ENCODE measurements at regions not wholly inside any gene's neighbourhood (a gene's known extent, or its start where the extent isn't known, plus 50 kb on each side); places are given as distances from the start of the nearest gene placed in this dataset.

DNA sequence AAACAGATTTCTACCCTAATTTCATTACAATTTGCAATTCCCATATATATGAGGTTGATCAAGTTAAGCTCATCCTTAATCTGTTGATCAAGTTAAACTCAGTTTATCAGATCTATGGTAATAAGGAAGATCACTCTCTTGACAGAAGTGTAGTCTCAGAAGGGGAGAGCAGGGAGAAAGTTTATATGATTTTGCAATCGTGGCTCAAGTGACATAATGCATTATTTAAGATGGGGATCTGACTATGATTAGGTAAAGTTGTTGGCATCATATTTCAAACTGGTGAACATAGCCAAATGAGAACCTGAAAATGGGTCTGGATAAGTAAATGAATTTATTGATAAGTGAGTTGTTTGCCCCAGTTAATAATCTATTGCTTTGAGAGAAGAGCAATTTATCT, 995.3 kb downstream of the OTOL1 start:
- in situ Hi-C loops (cut with HindIII; ENCODE audit: low sequenced_read_pairs): no loop called here

DNA sequence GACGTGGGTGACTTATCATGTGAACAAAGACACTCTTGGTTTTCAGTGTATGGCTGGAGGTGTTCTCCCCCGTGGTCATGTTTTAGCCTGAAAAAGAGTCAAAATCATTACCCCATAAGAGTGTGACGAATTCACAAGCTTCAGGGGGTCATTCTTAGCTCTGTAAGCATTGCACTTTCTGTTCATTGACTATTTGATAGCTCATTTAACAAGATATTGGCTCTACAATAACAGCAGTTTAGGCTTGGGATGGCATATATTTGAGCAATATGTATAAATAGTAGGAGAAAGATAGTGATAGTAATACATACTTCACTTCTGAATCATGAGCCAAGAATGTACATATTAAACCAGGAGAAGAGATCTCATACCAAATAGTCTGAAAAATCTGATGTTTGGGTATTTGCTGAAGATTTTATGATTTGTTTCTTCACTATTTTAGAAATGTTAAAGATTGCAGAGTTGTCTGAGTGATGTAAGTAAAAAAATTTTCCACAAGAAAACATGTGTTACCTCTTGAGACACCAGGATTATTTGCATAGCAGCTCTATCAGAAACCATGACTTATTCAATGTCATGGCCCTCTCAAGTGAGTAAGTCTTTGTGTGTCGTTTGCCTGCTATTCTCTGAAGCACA, 996.0 kb downstream of the OTOL1 start:
- in situ Hi-C loops (cut with HindIII; ENCODE audit: low sequenced_read_pairs): no loop called here

DNA sequence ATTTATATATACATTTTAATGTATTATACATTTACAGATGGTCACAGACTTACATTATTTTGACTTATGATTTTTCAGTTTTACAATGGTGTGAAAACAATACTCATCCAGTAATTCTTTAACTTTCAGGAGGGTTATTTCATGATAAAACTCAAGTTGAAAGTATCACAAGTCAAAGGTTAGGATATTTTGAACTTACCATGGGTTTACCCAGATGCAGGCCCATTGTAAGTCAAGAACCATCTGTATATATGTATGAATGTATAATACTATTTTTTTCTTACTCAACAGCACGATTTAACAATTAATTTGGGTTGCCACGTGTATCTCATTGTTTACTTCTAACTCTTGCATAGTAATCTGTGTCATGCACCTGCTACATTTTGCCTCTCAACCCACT, 1002.0 kb downstream of the OTOL1 start:
- in situ Hi-C loops (cut with HindIII; ENCODE audit: low sequenced_read_pairs): no loop called here

DNA sequence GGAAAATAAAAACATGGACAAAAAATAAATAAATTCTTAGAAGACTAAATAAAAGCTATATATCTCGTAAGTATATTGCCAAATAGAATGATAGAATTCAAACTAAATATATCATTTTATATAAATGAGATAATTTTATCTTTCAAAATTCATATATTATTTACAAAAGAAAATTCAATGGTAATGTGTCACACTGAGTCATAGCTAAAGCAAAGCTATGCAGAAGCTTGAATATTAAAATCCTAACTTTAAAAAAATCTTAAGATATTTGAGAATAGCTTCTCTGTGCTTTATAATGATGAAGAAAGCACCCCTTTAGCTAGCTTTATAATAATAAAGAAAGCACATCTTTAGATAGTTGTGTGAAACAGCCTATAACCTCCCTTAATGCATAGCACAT, 1010.8 kb downstream of the OTOL1 start:
- in situ Hi-C loops (cut with HindIII; ENCODE audit: low sequenced_read_pairs): no loop called here

DNA sequence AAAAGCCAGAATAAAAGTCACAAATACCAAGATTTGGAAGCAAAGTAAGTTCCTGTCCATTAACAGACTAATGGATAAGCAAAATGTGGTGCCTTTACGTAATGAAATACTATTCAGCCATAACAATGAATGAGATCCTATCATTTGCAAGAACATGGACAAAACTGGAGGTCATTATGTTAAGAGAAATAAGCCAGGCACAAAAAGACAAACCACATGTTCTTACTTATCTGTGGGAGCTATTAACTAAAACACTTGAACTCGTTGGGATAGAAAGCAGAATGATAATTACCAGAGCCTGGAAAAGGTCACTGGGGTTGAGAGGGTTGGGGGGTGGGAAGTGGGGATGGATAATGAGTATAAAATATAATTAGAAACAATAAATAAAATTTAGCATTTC, 1015.9 kb downstream of the OTOL1 start:
- in situ Hi-C loops (cut with HindIII; ENCODE audit: low sequenced_read_pairs): no loop called here

DNA sequence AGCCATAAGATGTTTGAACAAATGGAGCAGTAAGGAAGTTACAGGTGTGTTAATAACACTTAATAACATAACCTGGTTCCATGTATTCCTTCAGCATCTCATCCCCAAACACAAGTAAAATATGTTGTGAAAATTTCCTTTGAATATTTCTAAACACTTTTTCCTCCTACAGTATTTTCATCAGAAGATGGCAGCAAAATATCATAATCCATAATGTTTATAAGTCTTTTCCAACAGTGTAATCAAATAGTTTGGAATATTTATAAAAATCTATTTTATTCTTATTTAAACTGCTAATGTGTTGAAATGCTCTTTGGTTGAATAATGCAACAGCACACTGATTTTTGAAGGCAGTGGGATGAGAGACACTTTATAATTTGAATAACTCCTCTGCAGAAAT, 1020.5 kb downstream of the OTOL1 start:
- in situ Hi-C loops (cut with HindIII; ENCODE audit: low sequenced_read_pairs): no loop called here

DNA sequence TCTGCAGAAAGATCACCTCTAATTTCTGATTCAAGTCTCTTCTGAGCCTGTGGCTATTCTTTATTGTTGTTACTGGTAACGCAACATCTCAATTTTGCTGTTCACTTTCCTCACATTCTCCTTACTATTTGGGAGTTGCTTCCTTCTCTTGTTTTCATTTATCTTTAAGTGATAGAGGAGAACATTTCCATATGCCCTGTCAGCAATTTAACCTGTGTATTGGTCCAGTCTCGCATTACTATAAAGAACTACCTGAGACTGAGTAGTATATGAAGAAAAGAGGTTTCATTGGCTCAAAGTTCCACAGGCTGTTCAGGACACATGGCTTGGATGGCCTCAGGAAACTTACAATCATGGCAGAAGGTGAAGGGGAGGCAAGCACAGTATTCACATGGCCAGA, 1025.1 kb downstream of the OTOL1 start:
- in situ Hi-C loops (cut with HindIII; ENCODE audit: low sequenced_read_pairs): no loop called here

DNA sequence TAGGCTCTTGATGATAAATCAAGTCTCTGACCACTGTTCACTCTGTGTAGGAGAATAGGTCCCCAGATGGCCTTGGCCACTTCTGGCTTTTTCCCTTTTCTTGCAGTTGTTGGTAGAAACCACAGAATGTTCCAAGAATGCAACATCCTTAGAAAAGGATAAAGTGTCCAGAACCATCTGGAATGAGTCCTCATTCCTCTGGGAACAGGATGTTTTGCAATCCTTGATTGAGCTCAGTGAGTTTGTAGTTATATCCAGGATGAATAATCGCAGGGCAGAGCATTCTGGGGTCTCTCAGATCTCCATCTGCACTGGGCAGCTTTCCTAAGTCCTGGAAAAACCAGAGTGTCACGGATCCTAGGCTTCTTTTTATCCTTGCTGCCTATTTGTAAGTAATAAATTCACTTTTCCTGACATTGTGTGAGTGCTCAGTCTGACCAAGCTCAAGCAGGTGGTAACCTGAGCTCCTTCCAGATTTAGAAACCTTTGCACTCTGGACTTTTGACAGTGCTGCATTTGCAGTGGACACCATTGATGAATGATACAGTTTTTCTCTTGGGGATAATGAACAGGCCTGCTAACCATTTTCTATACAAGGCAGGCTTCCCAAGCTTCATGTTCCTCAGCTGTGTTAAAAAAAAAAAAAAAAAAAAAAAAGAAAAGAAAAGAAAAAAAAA, 1028.6 kb downstream of the OTOL1 start:
- in situ Hi-C loops (cut with HindIII; ENCODE audit: low sequenced_read_pairs): no loop called here

DNA sequence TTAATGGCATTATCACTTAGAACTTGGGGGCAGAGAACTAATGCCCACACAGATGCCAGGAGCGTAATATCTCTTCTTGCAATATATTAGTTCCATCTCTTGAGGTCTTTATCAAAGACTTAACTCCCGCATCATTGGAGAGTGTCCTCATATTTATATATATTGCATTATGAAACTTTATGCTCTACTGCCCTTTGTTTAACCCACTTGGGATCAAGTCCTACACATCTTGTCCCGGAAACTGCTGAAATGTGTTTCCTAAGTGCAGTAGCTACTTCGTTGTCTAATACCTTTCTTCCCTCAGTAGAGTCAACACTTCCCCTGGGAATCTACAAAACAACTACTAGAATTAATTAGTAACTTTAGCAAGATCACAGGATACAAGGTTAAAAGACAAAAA, 1029.2 kb downstream of the OTOL1 start:
- in situ Hi-C loops (cut with HindIII; ENCODE audit: low sequenced_read_pairs): no loop called here

DNA sequence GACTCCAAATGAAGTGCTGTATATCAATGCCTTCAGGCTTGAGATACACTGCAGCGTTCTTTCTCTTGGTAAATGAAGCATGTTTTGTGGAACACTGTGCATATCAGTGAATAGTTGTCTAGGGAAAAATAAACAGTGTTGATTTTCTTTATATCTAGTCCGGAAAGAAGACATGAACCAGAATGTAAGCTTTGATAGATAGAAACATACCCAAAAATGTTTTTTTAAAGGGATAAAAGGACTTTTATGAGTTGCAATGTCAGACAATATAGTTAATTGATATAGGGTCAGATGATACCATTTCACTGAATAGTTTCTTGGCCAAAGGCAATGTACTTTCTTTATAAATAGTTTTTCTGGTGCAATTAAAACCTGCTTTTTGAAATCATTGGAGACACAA, 1037.8 kb downstream of the OTOL1 start:
- in situ Hi-C loops (cut with HindIII; ENCODE audit: low sequenced_read_pairs): no loop called here

DNA sequence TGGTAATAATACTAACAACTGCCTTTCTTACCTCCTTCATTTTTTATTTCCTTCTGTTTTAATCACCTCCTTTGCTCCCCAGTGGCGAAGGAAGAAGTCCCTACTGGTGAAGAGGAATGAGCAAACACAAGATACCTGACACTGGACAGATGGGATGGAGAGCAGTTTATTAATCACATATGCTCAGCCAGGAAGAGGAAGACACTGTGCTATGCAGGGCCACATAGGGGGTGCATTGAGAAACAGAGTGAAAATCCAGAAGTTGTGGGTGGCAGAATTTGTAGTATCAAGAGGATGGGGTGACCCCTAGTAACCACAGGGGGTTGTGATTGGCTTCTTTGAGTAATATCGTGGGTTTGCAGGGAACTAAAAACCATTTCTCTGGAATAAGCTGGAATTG, 1041.9 kb downstream of the OTOL1 start:
- in situ Hi-C loops (cut with HindIII; ENCODE audit: low sequenced_read_pairs): no loop called here

DNA sequence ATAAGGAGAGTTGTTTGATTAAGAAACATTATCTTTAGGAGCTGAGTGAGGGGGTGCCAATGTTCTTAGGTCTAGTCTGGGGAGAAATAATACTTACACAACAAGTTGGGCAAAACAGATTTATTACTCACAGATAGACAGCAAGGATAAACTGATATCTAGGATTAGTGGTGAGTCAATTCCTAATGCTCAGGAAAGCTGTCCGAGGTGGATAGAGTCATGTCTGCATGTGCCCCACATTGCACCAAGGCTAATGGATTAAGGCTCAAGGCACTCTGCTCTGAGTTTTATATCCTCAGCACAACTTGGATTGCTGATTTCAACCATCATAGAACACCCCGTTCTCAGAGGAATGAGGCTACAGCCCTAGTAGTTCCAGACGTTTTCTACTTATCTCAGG, 1042.3 kb downstream of the OTOL1 start:
- in situ Hi-C loops (cut with HindIII; ENCODE audit: low sequenced_read_pairs): no loop called here

DNA sequence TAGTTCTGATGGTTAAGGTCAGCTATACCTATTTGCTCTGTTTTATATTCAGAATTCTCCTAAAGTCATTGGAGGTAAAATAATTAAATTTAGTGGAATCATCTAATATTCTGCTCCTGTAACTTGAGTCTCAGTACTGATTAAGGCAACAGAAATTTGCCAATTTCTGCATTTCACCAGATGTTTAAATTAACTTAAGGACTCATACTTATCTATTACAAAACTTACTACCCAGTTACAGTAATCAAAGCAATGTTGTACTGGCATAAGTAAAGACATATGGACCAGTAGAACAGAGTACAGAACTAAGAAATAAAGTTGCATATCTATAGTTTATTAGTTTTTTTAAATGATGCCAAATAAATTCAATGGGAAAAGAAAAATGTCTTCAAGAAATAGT, 1043.8 kb downstream of the OTOL1 start:
- in situ Hi-C loops (cut with HindIII; ENCODE audit: low sequenced_read_pairs): no loop called here

DNA sequence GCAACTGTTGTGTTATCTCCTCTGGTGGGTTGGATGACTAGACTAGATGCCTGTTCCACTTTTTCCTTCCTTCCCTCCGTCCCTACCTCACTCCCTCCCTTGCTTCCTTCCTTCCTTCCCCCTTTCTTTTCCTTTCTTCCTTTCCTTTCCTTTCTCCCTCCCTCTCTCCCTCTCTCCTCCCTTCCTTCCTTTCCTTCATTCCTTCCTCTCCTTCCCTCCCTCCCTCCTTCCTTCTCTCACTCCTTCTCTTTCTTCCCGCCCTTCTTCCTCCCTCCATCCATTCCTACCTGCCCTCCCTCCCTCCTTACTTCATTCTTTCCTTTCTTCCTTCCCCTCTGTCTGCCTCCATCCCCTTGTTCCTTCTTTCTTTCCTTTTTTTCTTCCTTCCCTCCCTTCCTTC, 1045.3 kb downstream of the OTOL1 start:
- in situ Hi-C loops (cut with HindIII; ENCODE audit: low sequenced_read_pairs): no loop called here

DNA sequence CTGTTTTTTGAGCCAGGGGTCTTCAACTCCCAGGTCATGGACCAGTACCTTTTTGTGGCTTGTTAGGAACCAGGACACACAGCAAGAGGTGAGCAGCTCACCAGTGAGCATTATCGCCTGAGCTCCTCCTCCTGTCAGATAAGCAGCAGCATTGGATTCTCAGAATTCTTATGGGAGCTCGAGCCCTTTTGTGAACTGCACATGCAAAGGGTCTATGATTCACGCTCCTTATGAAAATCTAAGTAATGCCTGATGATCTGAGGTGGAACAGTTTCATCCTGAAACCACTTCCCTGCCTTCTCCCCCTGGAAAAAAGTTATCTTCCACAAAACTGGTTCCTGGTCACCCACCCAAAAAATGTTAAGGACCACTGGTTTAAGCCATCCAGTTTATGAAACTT, 1047.6 kb downstream of the OTOL1 start:
- in situ Hi-C loops (cut with HindIII; ENCODE audit: low sequenced_read_pairs): no loop called here

DNA sequence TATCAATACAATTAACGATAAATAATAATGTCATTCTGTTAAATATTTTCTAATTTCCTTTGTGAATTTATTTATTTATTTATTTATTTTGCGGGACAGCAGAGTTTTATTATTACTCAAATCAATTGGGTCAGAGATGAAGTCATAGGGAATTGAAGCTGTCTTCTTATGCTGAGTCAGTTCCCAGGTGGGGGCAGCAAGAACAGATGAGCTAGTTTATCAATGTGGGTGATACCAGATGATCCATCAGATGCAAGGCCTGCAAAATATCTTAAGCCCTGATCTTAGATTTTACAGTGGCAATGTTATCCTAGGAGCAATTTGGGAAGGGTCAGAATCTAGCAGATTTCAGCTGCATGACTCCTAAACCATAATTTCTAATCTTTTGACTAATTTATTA, 1050.3 kb downstream of the OTOL1 start:
- in situ Hi-C loops (cut with HindIII; ENCODE audit: low sequenced_read_pairs): no loop called here

DNA sequence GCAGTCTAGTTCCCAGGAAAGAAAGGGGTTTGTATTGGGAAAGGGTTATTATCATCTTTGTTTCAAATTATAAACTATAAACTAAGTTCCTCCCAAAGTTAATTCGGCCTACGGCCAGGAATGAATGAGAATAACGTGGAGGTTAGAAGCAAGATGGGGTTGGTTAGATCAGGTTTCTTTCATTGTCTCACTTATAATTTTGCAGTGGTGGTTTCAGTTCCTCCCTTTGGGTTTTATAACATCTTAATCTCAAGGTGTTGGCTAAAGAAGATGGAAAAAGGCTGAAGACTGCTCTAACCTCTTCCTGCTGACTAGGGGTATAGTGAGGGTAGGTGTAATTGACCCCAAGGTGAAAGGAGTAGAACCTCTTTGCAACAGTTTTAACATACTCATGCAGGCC, 1050.7 kb downstream of the OTOL1 start:
- in situ Hi-C loops (cut with HindIII; ENCODE audit: low sequenced_read_pairs): no loop called here

DNA sequence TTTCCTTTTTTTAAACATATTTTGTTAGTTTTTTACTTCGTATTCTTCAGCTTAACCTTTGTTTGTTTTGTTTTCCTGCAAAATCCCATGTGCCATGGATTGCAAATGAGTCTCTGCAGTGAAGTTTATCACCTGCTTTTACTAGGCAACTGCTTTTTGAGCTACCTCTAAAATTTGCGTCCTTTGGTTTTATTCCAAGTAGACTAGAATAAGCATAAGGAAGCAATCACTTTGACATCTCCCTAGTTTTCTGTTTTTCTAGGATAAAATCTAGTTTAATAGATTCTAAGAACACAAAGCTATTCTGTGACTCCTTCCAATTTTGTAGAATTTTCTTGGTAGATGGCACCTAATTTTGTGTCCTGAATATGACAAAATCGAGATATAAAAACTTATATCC, 1059.2 kb downstream of the OTOL1 start:
- in situ Hi-C loops (cut with HindIII; ENCODE audit: low sequenced_read_pairs): no loop called here

DNA sequence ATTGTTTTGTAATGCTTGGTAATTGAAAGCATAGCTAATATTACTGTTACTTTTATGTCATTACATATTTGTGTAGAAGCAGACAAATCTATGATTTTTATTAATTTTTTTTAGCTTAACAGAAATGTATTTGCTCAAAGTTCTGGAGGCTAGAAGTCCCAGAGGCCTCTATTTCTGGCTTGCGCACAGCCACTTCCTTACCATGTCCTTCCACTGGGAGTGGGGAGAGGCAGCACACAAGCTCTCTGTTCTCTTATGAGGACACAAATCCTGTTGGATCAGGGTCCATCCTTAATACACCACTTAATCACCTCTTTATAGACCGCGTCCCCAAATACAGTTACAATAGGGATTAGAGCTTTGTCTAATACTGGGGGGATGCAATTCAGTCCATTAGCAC, 1061.4 kb downstream of the OTOL1 start:
- in situ Hi-C loops (cut with HindIII; ENCODE audit: low sequenced_read_pairs): no loop called here

DNA sequence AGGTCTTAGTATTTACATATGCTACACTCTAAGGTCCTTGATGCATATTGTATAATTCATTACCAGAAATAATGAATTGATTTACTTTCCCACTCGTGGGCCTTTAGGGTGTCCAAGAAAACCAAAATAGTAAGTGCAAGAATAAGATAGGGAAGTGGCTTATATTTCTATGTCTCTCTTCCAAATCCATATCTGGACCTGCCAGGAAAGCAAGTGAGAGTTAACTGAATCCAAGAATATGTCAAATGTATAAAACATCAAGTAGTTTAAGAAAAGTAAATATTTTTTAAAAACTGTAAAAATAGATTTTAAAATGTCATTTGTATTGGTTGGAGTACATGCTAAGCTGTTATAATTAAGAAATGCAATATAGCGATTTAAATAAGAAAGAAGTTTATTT, 1072.1 kb downstream of the OTOL1 start:
- in situ Hi-C loops (cut with HindIII; ENCODE audit: low sequenced_read_pairs): no loop called here

DNA sequence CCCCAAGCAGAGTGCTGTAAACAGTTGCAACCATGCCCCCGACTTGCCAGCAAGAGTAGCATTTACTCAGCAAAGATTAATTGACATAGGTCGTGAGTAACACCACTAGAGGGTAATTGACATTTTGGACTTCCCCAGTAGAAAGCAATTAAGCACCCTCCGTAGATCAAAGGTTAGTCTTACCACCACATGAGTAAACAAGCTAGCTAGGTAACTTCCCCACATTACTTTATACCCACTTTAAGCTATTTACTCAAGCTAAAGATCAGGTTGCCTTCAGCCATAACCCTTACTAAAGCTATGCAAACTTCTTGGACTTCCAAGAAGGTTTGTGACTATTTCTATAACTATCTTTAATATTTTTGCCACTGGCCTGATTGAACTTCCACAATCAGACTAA, 1072.7 kb downstream of the OTOL1 start:
- in situ Hi-C loops (cut with HindIII; ENCODE audit: low sequenced_read_pairs): no loop called here

DNA sequence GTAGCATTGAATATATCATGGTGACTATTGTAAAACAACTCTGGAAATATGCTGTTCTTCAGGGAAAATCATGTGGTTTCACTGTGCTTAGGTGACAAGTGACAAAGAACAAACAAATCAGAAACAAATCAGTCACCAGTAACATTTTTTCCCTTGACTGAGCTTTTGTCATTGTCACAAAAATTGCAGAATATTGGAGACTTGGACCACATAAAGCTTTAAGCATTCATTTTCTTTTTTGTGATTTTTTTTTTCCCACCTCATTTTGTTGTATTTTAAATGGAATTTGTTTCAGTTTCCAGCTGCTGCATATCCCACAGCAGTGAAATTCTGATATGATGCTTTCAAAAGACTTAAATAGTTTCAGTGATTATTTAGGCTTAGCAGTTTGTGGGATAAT, 1088.4 kb downstream of the OTOL1 start:
- in situ Hi-C loops (cut with HindIII; ENCODE audit: low sequenced_read_pairs): no loop called here

DNA sequence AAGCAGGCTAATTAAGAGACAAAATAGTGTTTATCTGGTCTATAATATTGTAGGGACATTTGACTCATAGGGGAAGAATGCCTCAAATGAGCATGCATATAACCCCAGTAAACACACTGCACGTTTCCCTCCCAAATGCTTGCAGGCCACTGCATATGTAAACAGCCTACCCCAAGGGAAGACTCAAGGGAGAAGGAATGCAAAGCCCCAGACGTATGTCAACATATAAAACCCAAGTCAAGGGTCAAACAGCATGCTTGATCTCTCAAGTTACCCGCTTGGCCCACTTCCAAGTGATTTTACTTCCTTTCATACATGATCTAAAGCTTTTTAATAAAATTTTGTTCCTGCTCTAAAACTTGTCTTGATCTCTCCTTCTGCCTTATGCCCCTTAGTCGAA, 1090.0 kb downstream of the OTOL1 start:
- in situ Hi-C loops (cut with HindIII; ENCODE audit: low sequenced_read_pairs): no loop called here

Data from DLD1 (cell line).